OCI-LY3 (cell line): ENCODE measurements at regions not wholly inside any gene's neighbourhood (a gene's known extent, or its start where the extent isn't known, plus 50 kb on each side); places are given as distances from the start of the nearest gene placed in this dataset.

Experiments
- H2AFZ ChIP-seq: fragments of 200-600, 300-600 bp; shearing (Covaris generic); 2 replicates; pipeline ENCODE4 v1.6.0; 2014; ENCODE audit warnings: antibody characterized with exemption, low read depth, low read length
- H3K27ac ChIP-seq: fragments of 200-600, 300-600 bp; sonication (generic); 2 replicates; pipeline ENCODE4 v1.5.1; 2014; ENCODE audit warnings: mild to moderate bottlenecking, low read length, moderate library complexity, mixed read lengths
- H3K27me3 ChIP-seq: fragments of 200-600, 300-600 bp; sonication (generic); 2 replicates; pipeline ENCODE4 v1.6.1; 2014; ENCODE audit warnings: low read depth, low read length, mixed read lengths
- H3K36me3 ChIP-seq: fragments of 200-600, 300-600 bp; sonication (generic); replicated peaks from 2 replicates; pipeline ENCODE3; 2014; ENCODE audit warnings: low read depth, low read length, mixed read lengths
- H3K4me1 ChIP-seq: fragments of 300-600, 200-600 bp; sonication (generic); 2 replicates; pipeline ENCODE4 v1.6.1; 2014; ENCODE audit warnings: low read length, mixed read lengths
- H3K4me2 ChIP-seq: fragments of 200-600, 300-600 bp; sonication (generic); 2 replicates; pipeline ENCODE4 v1.6.1; 2014; ENCODE audit warnings: low read length, mixed read lengths
- H3K4me3 ChIP-seq: fragments of 300-600, 200-600 bp; sonication (generic); 2 replicates; pipeline ENCODE4 v1.5.1; 2014; ENCODE audit warnings: antibody characterized with exemption, mild to moderate bottlenecking, low read length, moderate library complexity
- H3K79me2 ChIP-seq: fragments of 300-600, 200-600 bp; shearing (Covaris generic); 2 replicates; pipeline ENCODE4 v1.6.1; 2014; ENCODE audit warnings: mild to moderate bottlenecking, low read length, mixed read lengths
- H3K9ac ChIP-seq: fragments of 300-600, 200-600 bp; shearing (Covaris generic); 2 replicates; pipeline ENCODE4 v1.6.0; 2014; ENCODE audit warnings: mild to moderate bottlenecking, low read length, moderate library complexity
- H3K9me3 ChIP-seq: fragments of 200-600, 300-600 bp; shearing (Covaris generic); 2 replicates; pipeline ENCODE4 v1.6.1; 2014; ENCODE audit warnings: low read length, mixed read lengths; ENCODE audit not compliant: insufficient read depth
- H4K20me1 ChIP-seq: fragments of 200-600, 300-600 bp; sonication (generic); 2 replicates; pipeline ENCODE4 v1.6.1; 2016; ENCODE audit warnings: low read length, mixed read lengths; ENCODE audit not compliant: insufficient read depth
- CTCF ChIP-seq: fragments of 200-600, 300-600 bp; sonication (generic); IDR thresholded peaks from 2 replicates; pipeline ENCODE4 v1.5.1; 2014; ENCODE audit warnings: antibody characterized with exemption, low read length, low read depth
- EZH2phosphoT487 ChIP-seq: fragments of 200-600 bp; shearing (Covaris generic); IDR thresholded peaks from 2 replicates; pipeline ENCODE4 v1.6.1; 2018; ENCODE audit warnings: antibody characterized with exemption, mixed run types, low read depth

GRCh38 chr2:118622913-118623312 is 224.5 kb downstream of the EN1 start:
- no peak overlapping the region for H3K4me2 ChIP-seq
- no peak overlapping the region for H3K4me3 ChIP-seq
- TF ChIP-seq EZH2phosphoT487, result no peak
- TF ChIP-seq CTCF, result no peak
- H4K20me1 ChIP-seq, result no peaks in the 10 kb centered on the region
- H2AFZ ChIP-seq, result no peak overlapping the region
- no peaks in the 10 kb centered on the region for H3K9me3 ChIP-seq
- no peaks in the 10 kb centered on the region for H3K36me3 ChIP-seq
- no peak overlapping the region for H3K27ac ChIP-seq
- no peaks in the 10 kb centered on the region for H3K4me1 ChIP-seq
- H3K9ac ChIP-seq, result no peak overlapping the region
- H3K79me2 ChIP-seq, result no peaks in the 10 kb centered on the region
- H3K27me3 ChIP-seq, result 0 out of 2 replicates have a peak, but pooled peaks cover 7% of the 10 kb centered on the region

- H2AFZ ChIP-seq, result no peak overlapping the region
- TF ChIP-seq EZH2phosphoT487 (no peak), CTCF (no peak)
- H3K4me3 ChIP-seq, result no peak overlapping the region
- H3K27me3 ChIP-seq, result 0 out of 2 replicates have a peak, but pooled peaks cover 4% of the 10 kb centered on the region
- H3K79me2 ChIP-seq, result no peaks in the 10 kb centered on the region
- no peak overlapping the region for H3K4me2 ChIP-seq
- no peaks in the 10 kb centered on the region for H4K20me1 ChIP-seq
- H3K9ac ChIP-seq, result no peak overlapping the region
- no peaks in the 10 kb centered on the region for H3K36me3 ChIP-seq
- no peaks in the 10 kb centered on the region for H3K4me1 ChIP-seq
- H3K9me3 ChIP-seq, result no peaks in the 10 kb centered on the region
- no peak overlapping the region for H3K27ac ChIP-seq
These were observed 225.3 kb downstream of the EN1 start for GRCh38 chr2:118622108-118622507.

GRCh38 chr2:118618279-118618678 is 229.2 kb downstream of the EN1 start:
- Histone ChIP-seq H3K9ac (no peak overlapping the region), H3K27me3 (peaks cover 19% of the 10 kb centered on the region; the same call in 1 of the 2 replicates), H3K27ac (no peak overlapping the region), H2AFZ (no peak overlapping the region), H3K4me3 (no peak overlapping the region), H3K79me2 (no peaks in the 10 kb centered on the region), H3K36me3 (no peaks in the 10 kb centered on the region), H4K20me1 (no peaks in the 10 kb centered on the region), H3K4me2 (no peak overlapping the region), H3K4me1 (no peaks in the 10 kb centered on the region), H3K9me3 (no peaks in the 10 kb centered on the region)
- TF ChIP-seq CTCF, result no peak
- TF ChIP-seq EZH2phosphoT487, result no peak

- TF ChIP-seq CTCF, result no peak
- TF ChIP-seq EZH2phosphoT487, result no peak
- Histone ChIP-seq H4K20me1 (no peaks in the 10 kb centered on the region), H3K27ac (no peak overlapping the region), H3K9me3 (no peaks in the 10 kb centered on the region), H3K79me2 (no peaks in the 10 kb centered on the region), H3K4me2 (no peak overlapping the region), H3K36me3 (no peaks in the 10 kb centered on the region), H3K4me3 (no peak overlapping the region), H3K4me1 (no peaks in the 10 kb centered on the region), H3K27me3 (peaks cover 22% of the 10 kb centered on the region; the same call in 1 of the 2 replicates), H3K9ac (no peak overlapping the region), H2AFZ (no peak overlapping the region)
These were observed 231.0 kb downstream of the EN1 start for GRCh38 chr2:118616432-118616831.
